ENCODE measurements at regions not wholly inside any gene's neighbourhood (a gene's known extent, or its start where the extent isn't known, plus 50 kb on each side); places are given as distances from the start of the nearest gene placed in this dataset.

- BruUV-seq (replicated peaks), result no TSS peak
Measured at GRCh38 chr1:5649166-5649551, 343.1 kb downstream of the NPHP4 start.

More at GRCh38 chr1:5649166-5649551, 343.1 kb downstream of the NPHP4 start:
- ChIA-PET RAD21 (ENCODE audit: low non-redundant PET in 1 of 2, low total read pairs in 2 of 2, uncharacterized antibody in 2 of 2, unreplicated experiment in 2 of 2) (no interaction called here), POLR2A (no interaction called here), CTCF (no interaction called here)
- DNase-seq (ENCODE audit: low read depth, low spot score), result no peak
- Histone ChIP-seq H3K9ac (ENCODE audit: low read length) (no peak overlapping the region), H3K79me2 (ENCODE audit: insufficient read depth, low read length) (no peaks in the 10 kb centered on the region), H3K27me3 (ENCODE audit: insufficient read depth, low read length) (peaks cover 33% of the 10 kb centered on the region), H3K4me3 (replicated peaks in 1 of 2; ENCODE audit: low read depth in 1 of 2, low read length in 2 of 2) (no peak overlapping the region), H3K9me3 (ENCODE audit: control insufficient read depth in 1 of 2, insufficient read depth in 1 of 2, low read depth in 1 of 2, low read length in 2 of 2) (no peaks in the 10 kb centered on the region), H3K4me2 (ENCODE audit: low read length) (no peak overlapping the region), H2AFZ (ENCODE audit: low read depth, low read length, poor library complexity, severe bottlenecking) (no peak overlapping the region), H4K20me1 (ENCODE audit: insufficient read depth) (no peaks in the 10 kb centered on the region), H3K36me3 (ENCODE audit: control insufficient read depth in 1 of 2, insufficient read depth in 2 of 2, low read length in 2 of 2) (no peaks in the 10 kb centered on the region), H3K9me2 (ENCODE audit: insufficient read depth) (no peaks in the 10 kb centered on the region), H3K4me1 (ENCODE audit: control insufficient read depth in 1 of 2, insufficient read depth in 2 of 2, low read length in 2 of 2) (no peaks in the 10 kb centered on the region; a peak in 1 of 4 replicates), H3K27ac (ENCODE audit: low read depth, low read length) (no peak overlapping the region)
- TF ChIP-seq CBX3 (IDR thresholded peaks at IDR 0.05; ENCODE audit: low read depth), result no peak
- TF ChIP-seq REST (IDR thresholded peaks at IDR 0.05; ENCODE audit: low read depth), result no peak
- no peak for TF ChIP-seq FOSL1 (IDR thresholded peaks at IDR 0.05; ENCODE audit: low read depth)
- TF ChIP-seq ZNF274 (IDR thresholded peaks at IDR 0.05; ENCODE audit: low read depth, low read length), result no peak
- no peak for TF ChIP-seq JUND (IDR thresholded peaks at IDR 0.05)
- TF ChIP-seq, protein P1, sequence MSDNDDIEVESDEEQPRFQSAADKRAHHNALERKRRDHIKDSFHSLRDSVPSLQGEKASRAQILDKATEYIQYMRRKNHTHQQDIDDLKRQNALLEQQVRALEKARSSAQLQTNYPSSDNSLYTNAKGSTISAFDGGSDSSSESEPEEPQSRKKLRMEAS (IDR thresholded peaks at IDR 0.05), result no peak
- no peak for TF ChIP-seq EZH2 (IDR thresholded peaks at IDR 0.05)
- no peak for TF ChIP-seq SP1 (IDR thresholded peaks at IDR 0.05; ENCODE audit: low read depth)
- no peak for TF ChIP-seq SIN3A (IDR thresholded peaks at IDR 0.05; ENCODE audit: low read depth)
- no peak for TF ChIP-seq ZFX (IDR thresholded peaks at IDR 0.05)
- no peak for TF ChIP-seq POLR2A (IDR thresholded peaks at IDR 0.05; ENCODE audit: borderline replicate concordance, extremely low read depth, insufficient read depth, insufficient read length)
- no peak for TF ChIP-seq SRF (IDR thresholded peaks at IDR 0.05; ENCODE audit: low read depth)
- no peak for TF ChIP-seq RAD21 (IDR thresholded peaks at IDR 0.05; ENCODE audit: low read depth)
- no peak for TF ChIP-seq ELF1 (IDR thresholded peaks at IDR 0.05; ENCODE audit: borderline replicate concordance, low read depth)
- TF ChIP-seq, protein P2, sequence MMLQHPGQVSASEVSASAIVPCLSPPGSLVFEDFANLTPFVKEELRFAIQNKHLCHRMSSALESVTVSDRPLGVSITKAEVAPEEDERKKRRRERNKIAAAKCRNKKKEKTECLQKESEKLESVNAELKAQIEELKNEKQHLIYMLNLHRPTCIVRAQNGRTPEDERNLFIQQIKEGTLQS (IDR thresholded peaks at IDR 0.05), result no peak
- TF ChIP-seq EZH2phosphoT487 (IDR thresholded peaks at IDR 0.05; ENCODE audit: borderline replicate concordance), result no peak
- no peak for ATAC-seq
- intact Hi-C loops (cut with micrococcal nuclease), result loop anchor here (10.0 kb wide), 1 partner anchor 186 kb away; no protein-coding TSS in a partner anchor

Measured in HCT116 (cell line).